NB4 (cell line): ENCODE measurements at regions not wholly inside any gene's neighbourhood (a gene's known extent, or its start where the extent isn't known, plus 50 kb on each side); places are given as distances from the start of the nearest gene placed in this dataset.

Experiments used
- DNase-seq: peaks from one replicate; pipeline ENCODE4 v3.0.0; 2010; ENCODE audit warnings: low read depth
- H3K4me3 ChIP-seq: one replicate; pipeline ENCODE4 v1.5.1; 2011; ENCODE audit warnings: mild to moderate bottlenecking, low read depth, low read length, moderate library complexity
- CTCF ChIP-seq: IDR thresholded peaks from one replicate; pipeline ENCODE4 v1.5.1; 2012; ENCODE audit warnings: low read depth, low read length
- MAX ChIP-seq: IDR thresholded peaks from 2 replicates; pipeline ENCODE4 v1.6.1; 2011; ENCODE audit warnings: low read depth, low read length
- MYC ChIP-seq: IDR thresholded peaks from 2 replicates; pipeline ENCODE4 v1.6.1; 2011; ENCODE audit warnings: low read depth, low read length
- POLR2A ChIP-seq: IDR thresholded peaks from 2 replicates; pipeline ENCODE4 v1.6.1; 2011; ENCODE audit warnings: mild to moderate bottlenecking; ENCODE audit not compliant: insufficient read length; ENCODE audit errors: extremely low read depth

GRCh38 chr3:22306454-22306853 lies 555.4 kb upstream of the ZNF385D start:
- DNase-seq: no peak
- H3K4me3 ChIP-seq: no peak overlapping the region
- TF ChIP-seq POLR2A (no peak), MAX (no peak), CTCF (no peak), MYC (no peak)

- TF ChIP-seq POLR2A: no peak
- TF ChIP-seq CTCF: no peak
- no peak for TF ChIP-seq MYC
- TF ChIP-seq MAX: no peak
- no peak overlapping the region for H3K4me3 ChIP-seq
- no peak for DNase-seq
Measured at GRCh38 chr3:22308871-22309270, 557.9 kb upstream of the ZNF385D start.

- no peak for DNase-seq
- no peak overlapping the region for H3K4me3 ChIP-seq
- TF ChIP-seq MAX: no peak
- TF ChIP-seq POLR2A: no peak
- TF ChIP-seq CTCF: no peak
- TF ChIP-seq MYC: no peak
Measured at GRCh38 chr3:22315925-22316324, 564.9 kb upstream of the ZNF385D start.

- TF ChIP-seq CTCF: no peak
- TF ChIP-seq POLR2A: no peak
- no peak for TF ChIP-seq MYC
- no peak for TF ChIP-seq MAX
- DNase-seq: no peak
- H3K4me3 ChIP-seq: no peak overlapping the region
Measured at GRCh38 chr3:22318325-22318724, 567.3 kb upstream of the ZNF385D start.

- no peak for TF ChIP-seq CTCF
- no peak for TF ChIP-seq MAX
- TF ChIP-seq POLR2A: no peak
- no peak for TF ChIP-seq MYC
- DNase-seq: no peak
Measured at GRCh38 chr3:22319446-22319845, 568.4 kb upstream of the ZNF385D start.

GRCh38 chr3:22322861-22323260 lies 571.9 kb upstream of the ZNF385D start:
- H3K4me3 ChIP-seq: no peak overlapping the region
- TF ChIP-seq CTCF (no peak), POLR2A (no peak), MYC (no peak), MAX (no peak)
- no peak for DNase-seq

More at GRCh38 chr3:22319446-22319845, 568.4 kb upstream of the ZNF385D start:
- no peak overlapping the region for H3K4me3 ChIP-seq
